ENCODE measurements at regions not wholly inside any gene's neighbourhood (a gene's known extent, or its start where the extent isn't known, plus 50 kb on each side); places are given as distances from the start of the nearest gene placed in this dataset.

DNA sequence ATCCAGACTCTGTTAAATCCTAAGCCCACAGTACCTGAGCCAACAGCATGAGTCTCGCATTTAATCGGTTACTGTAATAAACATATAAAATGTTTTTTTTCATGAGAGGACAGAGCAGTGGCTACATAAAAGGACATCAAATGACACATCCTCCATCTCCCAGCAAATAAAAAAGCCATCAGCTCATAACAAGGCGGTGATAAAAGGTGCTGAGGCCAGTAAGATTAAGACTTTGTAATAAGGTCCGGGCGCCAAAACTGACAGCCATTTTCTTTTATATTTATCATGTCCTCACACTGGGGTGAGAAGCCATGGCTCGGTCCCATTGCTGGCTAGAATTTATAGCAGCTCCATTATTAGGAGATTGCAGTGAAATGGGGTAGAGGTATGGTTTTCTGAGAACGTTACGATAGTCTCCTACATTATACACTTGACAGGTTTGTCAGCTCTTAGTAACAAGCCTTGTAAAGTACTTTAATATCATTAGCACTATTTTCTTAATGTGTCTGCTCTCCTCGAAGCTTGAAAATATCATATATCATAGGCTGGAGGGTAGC is 977.8 kb upstream of the NR2F2 start:
- Histone ChIP-seq H3K4me2 (ENCODE audit: unreplicated experiment) (no peak overlapping the region), H3K79me2 (ENCODE audit: insufficient read depth) (no peaks in the 10 kb centered on the region), H3F3A (ENCODE audit: insufficient read depth) (no peaks in the 10 kb centered on the region), H3K36me3 (ENCODE audit: low read depth) (no peaks in the 10 kb centered on the region), H2AFZ (no peak overlapping the region), H3K27ac (no peak overlapping the region), H3K4me3 (no peak overlapping the region), H3K9me2 (ENCODE audit: insufficient read depth) (no peaks in the 10 kb centered on the region), H3K4me1 (ENCODE audit: insufficient read depth) (no peaks in the 10 kb centered on the region), H3K9ac (no peak overlapping the region), H3K27me3 (replicated peaks; ENCODE audit: insufficient read depth) (no peaks in the 10 kb centered on the region), H4K20me1 (ENCODE audit: insufficient read depth) (no peaks in the 10 kb centered on the region), H3K9me3 (ENCODE audit: low read depth) (no peaks in the 10 kb centered on the region)
- 66 to 73% methylated on average over 9 of the region's 9 CpGs for WGBS, 2 experiments (ENCODE audit: low coverage in 1 of 2, low lambda C conversion rate in 2 of 2, missing lambda C conversion rate in 2 of 2)
- TF ChIP-seq EZH2phosphoT487 (IDR thresholded peaks at IDR 0.05; ENCODE audit: insufficient read depth, low read depth) (no peak), EZH2 (IDR thresholded peaks at IDR 0.05; ENCODE audit: insufficient read depth, poor library complexity, severe bottlenecking) (no peak)
- no peak for DNase-seq
- in situ Hi-C loops (cut with MboI), result loop anchor here (10.0 kb wide), 1 partner anchor 62 kb away; no protein-coding TSS in a partner anchor

DNA sequence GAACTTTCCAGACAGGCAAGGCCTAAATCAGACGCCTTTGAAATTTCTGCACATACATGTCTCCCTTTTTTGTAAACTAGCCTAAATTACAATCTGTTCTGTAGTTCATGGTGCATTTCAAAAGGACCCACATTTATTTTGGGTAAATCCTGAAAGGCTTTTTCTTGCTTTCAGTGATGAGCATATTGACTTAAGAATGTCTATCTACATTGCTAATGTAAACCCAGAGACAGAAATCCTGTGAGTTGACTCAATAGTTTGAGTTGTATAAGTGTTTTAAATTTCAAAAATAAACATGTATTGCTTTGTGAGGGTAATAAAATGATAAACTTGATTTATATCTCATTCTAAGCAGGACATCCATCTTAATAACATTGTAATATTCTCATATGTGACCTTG is 977.0 kb upstream of the NR2F2 start:
- DNase-seq, result no peak
- no peak overlapping the region for H3K27ac ChIP-seq
- WGBS, 2 experiments (ENCODE audit: low coverage in 1 of 2, low lambda C conversion rate in 2 of 2, missing lambda C conversion rate in 2 of 2), result 25 to 34% methylated on average over 1 of the region's 1 CpG
- H3K9me2 ChIP-seq (ENCODE audit: insufficient read depth), result no peaks in the 10 kb centered on the region
- TF ChIP-seq EZH2 (IDR thresholded peaks at IDR 0.05; ENCODE audit: insufficient read depth, poor library complexity, severe bottlenecking) (no peak), EZH2phosphoT487 (IDR thresholded peaks at IDR 0.05; ENCODE audit: insufficient read depth, low read depth) (no peak)
- no peak overlapping the region for H2AFZ ChIP-seq
- no peaks in the 10 kb centered on the region for H3K4me1 ChIP-seq (ENCODE audit: insufficient read depth)
- in situ Hi-C loops (cut with MboI), result loop anchor here (10.0 kb wide), 1 partner anchor 61 kb away; no protein-coding TSS in a partner anchor
- H4K20me1 ChIP-seq (ENCODE audit: insufficient read depth), result no peaks in the 10 kb centered on the region
- no peaks in the 10 kb centered on the region for H3F3A ChIP-seq (ENCODE audit: insufficient read depth)
- H3K4me3 ChIP-seq, result no peak overlapping the region
- no peaks in the 10 kb centered on the region for H3K36me3 ChIP-seq (ENCODE audit: low read depth)
- no peak overlapping the region for H3K4me2 ChIP-seq (ENCODE audit: unreplicated experiment)
- no peaks in the 10 kb centered on the region for H3K9me3 ChIP-seq (ENCODE audit: low read depth)
- H3K79me2 ChIP-seq (ENCODE audit: insufficient read depth), result no peaks in the 10 kb centered on the region
- H3K9ac ChIP-seq, result no peak overlapping the region
- H3K27me3 ChIP-seq (replicated peaks; ENCODE audit: insufficient read depth), result no peaks in the 10 kb centered on the region

DNA sequence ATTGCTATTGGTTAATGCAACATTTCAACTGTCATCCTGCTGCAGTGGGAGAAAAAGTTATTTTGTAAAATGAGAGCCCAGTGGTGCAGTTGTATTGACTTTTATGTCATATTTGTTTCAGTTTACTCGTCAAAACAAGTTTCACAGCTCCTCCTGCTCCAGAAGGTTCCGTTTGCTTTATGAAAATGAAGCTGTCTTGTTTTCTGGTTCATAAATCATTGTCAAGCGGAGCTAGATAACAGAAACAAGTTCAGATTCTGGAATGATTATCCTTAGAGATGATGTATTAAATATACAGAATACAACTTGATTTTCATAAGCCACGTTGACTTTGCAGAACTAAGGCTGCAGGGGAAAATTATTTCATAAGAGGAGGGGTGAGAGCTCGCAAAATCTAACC is 970.5 kb upstream of the NR2F2 start:
- 20 to 24% methylated on average over 5 of the region's 5 CpGs for WGBS, 2 experiments (ENCODE audit: low coverage in 1 of 2, low lambda C conversion rate in 2 of 2, missing lambda C conversion rate in 2 of 2)
- H4K20me1 ChIP-seq (ENCODE audit: insufficient read depth), result no peaks in the 10 kb centered on the region
- no peak overlapping the region for H3K4me3 ChIP-seq
- TF ChIP-seq EZH2 (IDR thresholded peaks at IDR 0.05; ENCODE audit: insufficient read depth, poor library complexity, severe bottlenecking), result no peak
- no peak for TF ChIP-seq EZH2phosphoT487 (IDR thresholded peaks at IDR 0.05; ENCODE audit: insufficient read depth, low read depth)
- DNase-seq, result no peak
- in situ Hi-C loops (cut with MboI), result loop anchor here (10.0 kb wide), 1 partner anchor 55 kb away; no protein-coding TSS in a partner anchor
- H3K4me1 ChIP-seq (ENCODE audit: insufficient read depth), result no peaks in the 10 kb centered on the region
- H3K4me2 ChIP-seq (ENCODE audit: unreplicated experiment), result no peak overlapping the region
- H3K9me2 ChIP-seq (ENCODE audit: insufficient read depth), result no peaks in the 10 kb centered on the region
- H3K27me3 ChIP-seq (replicated peaks; ENCODE audit: insufficient read depth), result peaks cover 4% of the 10 kb centered on the region; the same call in 1 of the 2 replicates
- no peak overlapping the region for H3K27ac ChIP-seq
- H3K36me3 ChIP-seq (ENCODE audit: low read depth), result no peaks in the 10 kb centered on the region
- H3K79me2 ChIP-seq (ENCODE audit: insufficient read depth), result no peaks in the 10 kb centered on the region
- no peaks in the 10 kb centered on the region for H3F3A ChIP-seq (ENCODE audit: insufficient read depth)
- no peak overlapping the region for H3K9ac ChIP-seq
- no peaks in the 10 kb centered on the region for H3K9me3 ChIP-seq (ENCODE audit: low read depth)
- H2AFZ ChIP-seq, result no peak overlapping the region

DNA sequence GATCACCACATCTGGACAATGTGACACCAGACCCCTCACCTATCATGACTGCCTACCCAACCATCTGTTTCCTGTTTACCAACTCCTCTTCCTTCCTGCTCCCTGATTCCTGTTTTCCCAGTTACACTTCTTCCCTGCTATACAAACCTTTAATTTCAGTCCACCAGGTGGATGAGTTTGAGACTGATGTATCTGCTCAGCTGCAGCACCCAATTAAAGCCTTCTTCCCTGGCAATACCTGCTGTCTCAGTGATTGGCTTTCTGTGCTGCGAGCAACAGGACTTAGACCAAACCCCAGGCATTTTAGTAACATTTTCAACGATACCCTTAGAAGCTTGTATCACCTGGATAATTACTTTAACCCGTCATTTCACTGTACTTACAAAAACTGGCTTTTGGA is 968.2 kb upstream of the NR2F2 start:
- no peaks in the 10 kb centered on the region for H3F3A ChIP-seq (ENCODE audit: insufficient read depth)
- H3K9me3 ChIP-seq (ENCODE audit: low read depth), result no peaks in the 10 kb centered on the region
- H3K27ac ChIP-seq, result no peak overlapping the region
- 22 to 31% methylated on average over 3 of the region's 3 CpGs for WGBS, 2 experiments (ENCODE audit: low coverage in 1 of 2, low lambda C conversion rate in 2 of 2, missing lambda C conversion rate in 2 of 2)
- no peak overlapping the region for H3K4me3 ChIP-seq
- H3K4me1 ChIP-seq (ENCODE audit: insufficient read depth), result no peaks in the 10 kb centered on the region
- no peaks in the 10 kb centered on the region for H3K79me2 ChIP-seq (ENCODE audit: insufficient read depth)
- no peak overlapping the region for H2AFZ ChIP-seq
- in situ Hi-C loops (cut with MboI), result no loop called here
- no peaks in the 10 kb centered on the region for H3K9me2 ChIP-seq (ENCODE audit: insufficient read depth)
- H3K36me3 ChIP-seq (ENCODE audit: low read depth), result no peaks in the 10 kb centered on the region
- TF ChIP-seq EZH2phosphoT487 (IDR thresholded peaks at IDR 0.05; ENCODE audit: insufficient read depth, low read depth) (no peak), EZH2 (IDR thresholded peaks at IDR 0.05; ENCODE audit: insufficient read depth, poor library complexity, severe bottlenecking) (no peak)
- H3K4me2 ChIP-seq (ENCODE audit: unreplicated experiment), result no peak overlapping the region
- H3K9ac ChIP-seq, result no peak overlapping the region
- no peaks in the 10 kb centered on the region for H4K20me1 ChIP-seq (ENCODE audit: insufficient read depth)
- H3K27me3 ChIP-seq (replicated peaks; ENCODE audit: insufficient read depth), result peaks cover 4% of the 10 kb centered on the region; the same call in 1 of the 2 replicates
- no peak for DNase-seq

All from GM23248 (cell line).